ENCODE measurements at regions not wholly inside any gene's neighbourhood (a gene's known extent, or its start where the extent isn't known, plus 50 kb on each side); places are given as distances from the start of the nearest gene placed in this dataset.

- Histone ChIP-seq H3K9me3 (no peaks in the 10 kb centered on the region), H3K4me1 (peaks cover 0 to 38% (median 11%) of the 10 kb centered on the region in 4 donors), H3K4me3 (no peak overlapping the region), H3K27me3 (no peaks in the 10 kb centered on the region), H3K27ac (no peak overlapping the region), H3K36me3 (no peaks in the 10 kb centered on the region)
- intact Hi-C loops (cut with DNase I; ENCODE audit: low total_unique reads), result loop anchor here (10.0 kb wide), 1 partner anchor 75 kb away; no protein-coding TSS in a partner anchor
- TF ChIP-seq, protein P1, sequence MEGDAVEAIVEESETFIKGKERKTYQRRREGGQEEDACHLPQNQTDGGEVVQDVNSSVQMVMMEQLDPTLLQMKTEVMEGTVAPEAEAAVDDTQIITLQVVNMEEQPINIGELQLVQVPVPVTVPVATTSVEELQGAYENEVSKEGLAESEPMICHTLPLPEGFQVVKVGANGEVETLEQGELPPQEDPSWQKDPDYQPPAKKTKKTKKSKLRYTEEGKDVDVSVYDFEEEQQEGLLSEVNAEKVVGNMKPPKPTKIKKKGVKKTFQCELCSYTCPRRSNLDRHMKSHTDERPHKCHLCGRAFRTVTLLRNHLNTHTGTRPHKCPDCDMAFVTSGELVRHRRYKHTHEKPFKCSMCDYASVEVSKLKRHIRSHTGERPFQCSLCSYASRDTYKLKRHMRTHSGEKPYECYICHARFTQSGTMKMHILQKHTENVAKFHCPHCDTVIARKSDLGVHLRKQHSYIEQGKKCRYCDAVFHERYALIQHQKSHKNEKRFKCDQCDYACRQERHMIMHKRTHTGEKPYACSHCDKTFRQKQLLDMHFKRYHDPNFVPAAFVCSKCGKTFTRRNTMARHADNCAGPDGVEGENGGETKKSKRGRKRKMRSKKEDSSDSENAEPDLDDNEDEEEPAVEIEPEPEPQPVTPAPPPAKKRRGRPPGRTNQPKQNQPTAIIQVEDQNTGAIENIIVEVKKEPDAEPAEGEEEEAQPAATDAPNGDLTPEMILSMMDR (IDR thresholded peaks at IDR 0.05), result no peak
- DNase-seq, result no peak
These were observed 232.1 kb upstream of the ADAMTS9 start for GRCh38 chr3:64919934-64920333.

DNA sequence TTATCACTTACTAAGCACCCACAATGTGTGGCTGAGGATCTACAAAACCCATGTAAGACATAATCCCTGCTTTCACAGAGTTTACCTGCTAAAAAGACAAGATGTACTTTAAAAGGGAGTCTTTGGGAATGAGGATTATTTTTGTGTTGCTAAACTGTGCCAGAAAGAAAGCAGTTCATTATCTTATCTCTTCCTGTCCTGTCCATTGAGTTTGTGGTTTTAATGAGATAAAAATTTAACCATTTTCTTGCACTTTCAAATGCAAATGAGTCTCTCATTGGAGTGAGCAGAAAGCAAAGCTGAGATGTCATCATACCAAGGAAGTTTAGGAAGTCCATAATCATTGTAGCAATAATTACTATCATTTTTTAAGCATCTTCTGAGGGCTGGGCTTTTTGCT, 231.2 kb upstream of the ADAMTS9 start:
- Histone ChIP-seq H3K36me3 (no peaks in the 10 kb centered on the region), H3K9me3 (no peaks in the 10 kb centered on the region), H3K27ac (no peak overlapping the region), H3K4me3 (no peak overlapping the region), H3K4me1 (peaks cover 0 to 30% (median 10%) of the 10 kb centered on the region in 4 donors), H3K27me3 (no peaks in the 10 kb centered on the region)
- TF ChIP-seq, protein P1 (IDR thresholded peaks at IDR 0.05), result no peak
- no peak for DNase-seq
- intact Hi-C loops (cut with DNase I; ENCODE audit: low total_unique reads), result no loop called here

DNA sequence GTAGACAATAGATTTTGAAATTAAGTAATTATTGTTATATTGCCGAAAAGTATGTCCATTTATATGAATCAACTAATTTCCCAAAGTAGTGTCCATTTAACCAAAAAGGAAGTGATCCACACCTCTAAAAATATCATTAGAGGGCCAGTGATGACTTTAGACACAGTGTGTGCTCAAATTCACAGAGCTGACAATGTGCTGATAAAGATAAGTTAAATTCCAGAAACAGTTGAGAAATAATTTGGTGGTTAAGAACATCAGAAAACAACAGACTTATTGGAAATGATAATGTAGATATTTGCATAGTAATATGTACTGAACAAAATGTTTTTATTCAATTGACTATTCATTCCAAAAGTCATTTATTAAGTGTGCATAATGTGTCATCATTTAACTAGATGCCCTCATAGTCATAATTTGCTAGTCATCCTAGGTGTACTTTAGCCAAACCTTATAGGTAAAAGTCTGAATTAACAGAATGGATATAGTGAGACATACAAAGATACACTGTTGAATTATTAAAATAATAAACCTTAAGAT, 230.2 kb upstream of the ADAMTS9 start:
- Histone ChIP-seq H3K4me3 (no peak overlapping the region), H3K9me3 (no peaks in the 10 kb centered on the region), H3K27me3 (no peaks in the 10 kb centered on the region), H3K36me3 (no peaks in the 10 kb centered on the region), H3K27ac (no peak overlapping the region), H3K4me1 (peaks cover 0 to 21% (median 8%) of the 10 kb centered on the region in 4 donors)
- DNase-seq, result no peak
- TF ChIP-seq, protein P1 (IDR thresholded peaks at IDR 0.05), result no peak
- intact Hi-C loops (cut with DNase I; ENCODE audit: low total_unique reads), result no loop called here

DNA sequence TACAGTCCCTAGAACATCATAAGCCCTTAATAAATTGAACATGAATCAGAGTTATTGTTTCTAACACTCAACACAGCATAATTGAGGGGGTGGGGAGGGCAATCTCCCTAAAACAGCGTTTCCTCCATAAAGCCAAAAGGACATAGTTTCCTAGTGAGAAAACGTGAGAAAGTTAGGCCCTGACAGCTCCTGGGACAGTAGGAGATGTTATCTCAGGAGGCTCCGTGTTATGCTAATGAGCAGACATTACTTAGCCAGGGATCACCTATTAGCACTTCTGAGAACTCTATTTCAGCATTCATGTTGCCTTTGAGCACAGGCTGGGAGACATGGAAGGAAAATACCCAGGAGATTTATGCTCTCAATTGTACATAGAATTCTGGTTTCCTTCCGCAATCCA, 229.1 kb upstream of the ADAMTS9 start:
- Histone ChIP-seq H3K9me3 (no peaks in the 10 kb centered on the region), H3K4me3 (no peak overlapping the region), H3K27me3 (no peaks in the 10 kb centered on the region), H3K4me1 (peaks cover 0 to 21% (median 7%) of the 10 kb centered on the region in 4 donors), H3K36me3 (no peaks in the 10 kb centered on the region), H3K27ac (no peak overlapping the region)
- TF ChIP-seq, protein P1 (IDR thresholded peaks at IDR 0.05), result no peak
- intact Hi-C loops (cut with DNase I; ENCODE audit: low total_unique reads), result no loop called here
- DNase-seq, result no peak

GRCh38 chr3:64916192-64916798, 228.5 kb upstream of the ADAMTS9 start:
- Histone ChIP-seq H3K27ac (no peak overlapping the region), H3K27me3 (no peaks in the 10 kb centered on the region), H3K4me1 (peaks cover 0 to 21% (median 7%) of the 10 kb centered on the region in 4 donors), H3K9me3 (no peaks in the 10 kb centered on the region), H3K4me3 (no peak overlapping the region), H3K36me3 (no peaks in the 10 kb centered on the region)
- no peak for DNase-seq
- TF ChIP-seq, protein P1 (IDR thresholded peaks at IDR 0.05), result no peak
- intact Hi-C loops (cut with DNase I; ENCODE audit: low total_unique reads), result no loop called here

All from tibial artery (tissue), 4 donors.